Osteocyte (in vitro differentiated cells): ENCODE measurements at regions not wholly inside any gene's neighbourhood (a gene's known extent, or its start where the extent isn't known, plus 50 kb on each side); places are given as distances from the start of the nearest gene placed in this dataset.

Experiments
- DNase-seq: peaks from one replicate; pipeline ENCODE4 v3.0.0; 2021; ENCODE audit warnings: mixed read lengths; ENCODE audit not compliant: unreplicated experiment; ENCODE audit errors: extremely low spot score
- H3K27ac Mint-ChIP-seq: one replicate; pipeline ENCODE4 v1.8.0; 2021; ENCODE audit warnings: mild to moderate bottlenecking, mixed read lengths; ENCODE audit not compliant: unreplicated experiment
- H3K27me3 Mint-ChIP-seq: one replicate; pipeline ENCODE4 v1.8.0; 2021; ENCODE audit warnings: mixed read lengths; ENCODE audit not compliant: unreplicated experiment
- H3K36me3 Mint-ChIP-seq: one replicate; pipeline ENCODE4 v1.8.0; 2021; ENCODE audit warnings: mixed read lengths; ENCODE audit not compliant: unreplicated experiment
- H3K4me1 Mint-ChIP-seq: one replicate; pipeline ENCODE4 v1.8.0; 2021; ENCODE audit warnings: mixed read lengths; ENCODE audit not compliant: unreplicated experiment
- H3K4me3 Mint-ChIP-seq: one replicate; pipeline ENCODE4 v1.8.0; 2021; ENCODE audit warnings: mild to moderate bottlenecking, moderate library complexity, mixed read lengths; ENCODE audit not compliant: unreplicated experiment
- H3K9me3 Mint-ChIP-seq: one replicate; pipeline ENCODE4 v1.8.0; 2021; ENCODE audit warnings: mixed read lengths; ENCODE audit not compliant: unreplicated experiment
- TF ChIP-seq, protein P1 (sequence below): fragments of 200-600 bp; sonication (generic); IDR thresholded peaks from 2 replicates; pipeline ENCODE4 v1.5.0; 2021; ENCODE audit warnings: antibody characterized with exemption, mild to moderate bottlenecking, moderate library complexity

GRCh38 chr10:85152911-85153310 lies 824.5 kb downstream of the CCSER2 start:
- Mint-ChIP-seq H3K4me1 (no peaks in the 10 kb centered on the region), H3K27ac (no peak overlapping the region), H3K4me3 (no peak overlapping the region), H3K27me3 (no peaks in the 10 kb centered on the region), H3K36me3 (no peaks in the 10 kb centered on the region), H3K9me3 (no peaks in the 10 kb centered on the region)
- TF ChIP-seq, protein P1, sequence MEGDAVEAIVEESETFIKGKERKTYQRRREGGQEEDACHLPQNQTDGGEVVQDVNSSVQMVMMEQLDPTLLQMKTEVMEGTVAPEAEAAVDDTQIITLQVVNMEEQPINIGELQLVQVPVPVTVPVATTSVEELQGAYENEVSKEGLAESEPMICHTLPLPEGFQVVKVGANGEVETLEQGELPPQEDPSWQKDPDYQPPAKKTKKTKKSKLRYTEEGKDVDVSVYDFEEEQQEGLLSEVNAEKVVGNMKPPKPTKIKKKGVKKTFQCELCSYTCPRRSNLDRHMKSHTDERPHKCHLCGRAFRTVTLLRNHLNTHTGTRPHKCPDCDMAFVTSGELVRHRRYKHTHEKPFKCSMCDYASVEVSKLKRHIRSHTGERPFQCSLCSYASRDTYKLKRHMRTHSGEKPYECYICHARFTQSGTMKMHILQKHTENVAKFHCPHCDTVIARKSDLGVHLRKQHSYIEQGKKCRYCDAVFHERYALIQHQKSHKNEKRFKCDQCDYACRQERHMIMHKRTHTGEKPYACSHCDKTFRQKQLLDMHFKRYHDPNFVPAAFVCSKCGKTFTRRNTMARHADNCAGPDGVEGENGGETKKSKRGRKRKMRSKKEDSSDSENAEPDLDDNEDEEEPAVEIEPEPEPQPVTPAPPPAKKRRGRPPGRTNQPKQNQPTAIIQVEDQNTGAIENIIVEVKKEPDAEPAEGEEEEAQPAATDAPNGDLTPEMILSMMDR = no peak
- DNase-seq = no peak

DNA sequence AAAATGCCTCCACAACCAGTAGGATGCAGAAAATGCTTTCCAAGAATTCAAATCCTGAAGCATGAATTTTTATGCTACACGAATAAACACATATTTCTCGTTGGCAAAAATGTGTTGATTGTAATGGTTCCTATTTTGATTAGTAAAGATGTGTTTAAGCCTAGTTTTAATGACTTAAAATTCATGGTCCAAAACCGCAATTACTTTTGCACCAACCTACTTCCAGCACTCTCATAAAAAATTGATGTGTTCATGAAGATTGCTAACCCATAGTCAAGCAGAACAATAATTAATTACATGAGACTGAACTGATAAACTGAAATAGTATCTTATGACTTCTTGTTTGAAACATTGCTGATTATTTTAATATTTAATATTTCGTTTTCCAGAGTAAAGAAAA lies 828.8 kb downstream of the CCSER2 start:
- H3K4me3 Mint-ChIP-seq = no peak overlapping the region
- DNase-seq = no peak
- no peak overlapping the region for H3K27ac Mint-ChIP-seq

GRCh38 chr10:85168243-85168642 lies 839.9 kb downstream of the CCSER2 start:
- no peak overlapping the region for H3K27ac Mint-ChIP-seq
- H3K36me3 Mint-ChIP-seq = no peaks in the 10 kb centered on the region
- no peak for DNase-seq
- TF ChIP-seq, protein P1 = no peak
- H3K4me3 Mint-ChIP-seq = no peak overlapping the region
- peaks cover 6% of the 10 kb centered on the region for H3K9me3 Mint-ChIP-seq
- H3K4me1 Mint-ChIP-seq = no peaks in the 10 kb centered on the region
- no peaks in the 10 kb centered on the region for H3K27me3 Mint-ChIP-seq

More for the DNA sequence above, 828.8 kb downstream of the CCSER2 start:
- no peaks in the 10 kb centered on the region for H3K27me3 Mint-ChIP-seq
- H3K4me1 Mint-ChIP-seq = no peaks in the 10 kb centered on the region
- H3K36me3 Mint-ChIP-seq = no peaks in the 10 kb centered on the region
- TF ChIP-seq, protein P1 = no peak
- H3K9me3 Mint-ChIP-seq = no peaks in the 10 kb centered on the region

DNA sequence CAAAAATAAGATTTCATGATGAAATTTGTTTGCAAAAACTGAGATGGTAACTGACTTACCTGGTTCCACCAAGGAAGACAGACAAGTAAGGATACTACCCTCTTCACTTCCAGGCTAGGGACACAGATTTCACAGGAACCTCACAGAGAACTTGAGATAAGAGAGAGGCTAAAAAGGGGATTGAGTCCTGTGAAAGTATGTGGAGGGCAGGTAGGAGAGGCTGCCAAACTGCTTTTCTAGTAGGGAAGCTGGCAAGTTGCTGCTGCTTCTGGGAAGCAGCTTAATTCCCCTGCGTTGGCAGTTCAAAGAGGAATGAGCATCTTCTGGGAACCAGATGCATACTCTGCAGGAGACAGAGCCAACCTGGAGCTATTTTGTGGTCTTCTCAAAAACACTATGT lies 841.6 kb downstream of the CCSER2 start:
- TF ChIP-seq, protein P1 = no peak
- H3K27me3 Mint-ChIP-seq = no peaks in the 10 kb centered on the region
- no peak overlapping the region for H3K27ac Mint-ChIP-seq
- no peak overlapping the region for H3K4me3 Mint-ChIP-seq
- DNase-seq = no peak
- no peaks in the 10 kb centered on the region for H3K4me1 Mint-ChIP-seq
- peaks cover 8% of the 10 kb centered on the region for H3K9me3 Mint-ChIP-seq
- no peaks in the 10 kb centered on the region for H3K36me3 Mint-ChIP-seq

DNA sequence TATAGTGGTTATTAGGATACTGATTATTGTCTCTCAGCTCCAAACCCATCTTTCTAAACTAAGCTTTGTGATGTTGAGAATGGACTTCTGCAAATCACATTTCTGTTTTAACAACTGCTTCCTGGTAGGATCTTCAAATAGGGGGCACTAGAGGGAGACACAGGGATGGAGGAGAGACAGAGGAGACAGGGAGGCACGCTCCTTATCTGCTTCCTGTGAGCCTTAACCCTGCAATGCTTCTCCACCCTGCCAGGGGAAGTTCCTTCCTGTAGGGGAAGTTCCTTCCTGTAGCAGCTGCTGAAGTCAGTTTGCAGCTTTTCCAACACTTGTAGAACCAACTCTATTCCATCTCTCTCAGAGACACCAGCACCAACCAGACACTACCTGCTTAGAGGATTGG lies 847.2 kb downstream of the CCSER2 start:
- H3K9me3 Mint-ChIP-seq = peaks cover 8% of the 10 kb centered on the region
- TF ChIP-seq, protein P1 = no peak
- no peak overlapping the region for H3K4me3 Mint-ChIP-seq
- no peak overlapping the region for H3K27ac Mint-ChIP-seq
- no peaks in the 10 kb centered on the region for H3K36me3 Mint-ChIP-seq
- DNase-seq = no peak
- H3K27me3 Mint-ChIP-seq = no peaks in the 10 kb centered on the region
- H3K4me1 Mint-ChIP-seq = no peaks in the 10 kb centered on the region
